ENCODE measurements at regions not wholly inside any gene's neighbourhood (a gene's known extent, or its start where the extent isn't known, plus 50 kb on each side); places are given as distances from the start of the nearest gene placed in this dataset.

DNA sequence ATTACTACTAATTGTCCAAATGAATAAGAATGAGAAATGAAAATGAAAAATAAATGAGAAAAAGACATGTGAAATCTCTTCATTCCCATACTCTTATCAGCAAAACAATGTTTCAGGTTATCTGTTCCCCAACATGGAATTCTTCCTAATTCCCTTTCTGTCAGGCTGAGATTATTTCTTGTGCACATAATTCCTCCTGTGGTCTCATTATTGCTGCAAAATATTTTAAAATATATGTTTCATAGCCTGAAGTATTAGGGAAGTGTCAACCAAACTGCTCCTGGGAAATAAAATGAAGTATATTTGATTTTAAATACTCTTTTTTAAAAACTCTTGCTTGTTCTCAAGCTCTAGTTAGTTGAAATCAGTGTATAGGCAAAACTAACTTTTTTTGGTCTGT is 314.9 kb downstream of the USP25 start:
- H3K4me3 ChIP-seq (ENCODE audit: low read depth, low read length), result no peak overlapping the region
- TF ChIP-seq, protein P1, sequence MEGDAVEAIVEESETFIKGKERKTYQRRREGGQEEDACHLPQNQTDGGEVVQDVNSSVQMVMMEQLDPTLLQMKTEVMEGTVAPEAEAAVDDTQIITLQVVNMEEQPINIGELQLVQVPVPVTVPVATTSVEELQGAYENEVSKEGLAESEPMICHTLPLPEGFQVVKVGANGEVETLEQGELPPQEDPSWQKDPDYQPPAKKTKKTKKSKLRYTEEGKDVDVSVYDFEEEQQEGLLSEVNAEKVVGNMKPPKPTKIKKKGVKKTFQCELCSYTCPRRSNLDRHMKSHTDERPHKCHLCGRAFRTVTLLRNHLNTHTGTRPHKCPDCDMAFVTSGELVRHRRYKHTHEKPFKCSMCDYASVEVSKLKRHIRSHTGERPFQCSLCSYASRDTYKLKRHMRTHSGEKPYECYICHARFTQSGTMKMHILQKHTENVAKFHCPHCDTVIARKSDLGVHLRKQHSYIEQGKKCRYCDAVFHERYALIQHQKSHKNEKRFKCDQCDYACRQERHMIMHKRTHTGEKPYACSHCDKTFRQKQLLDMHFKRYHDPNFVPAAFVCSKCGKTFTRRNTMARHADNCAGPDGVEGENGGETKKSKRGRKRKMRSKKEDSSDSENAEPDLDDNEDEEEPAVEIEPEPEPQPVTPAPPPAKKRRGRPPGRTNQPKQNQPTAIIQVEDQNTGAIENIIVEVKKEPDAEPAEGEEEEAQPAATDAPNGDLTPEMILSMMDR (IDR thresholded peaks at IDR 0.05; ENCODE audit: insufficient read depth, low read depth, low read length, missing control alignments), result no peak
- DNase-seq (ENCODE audit: low read depth), result no peak

DNA sequence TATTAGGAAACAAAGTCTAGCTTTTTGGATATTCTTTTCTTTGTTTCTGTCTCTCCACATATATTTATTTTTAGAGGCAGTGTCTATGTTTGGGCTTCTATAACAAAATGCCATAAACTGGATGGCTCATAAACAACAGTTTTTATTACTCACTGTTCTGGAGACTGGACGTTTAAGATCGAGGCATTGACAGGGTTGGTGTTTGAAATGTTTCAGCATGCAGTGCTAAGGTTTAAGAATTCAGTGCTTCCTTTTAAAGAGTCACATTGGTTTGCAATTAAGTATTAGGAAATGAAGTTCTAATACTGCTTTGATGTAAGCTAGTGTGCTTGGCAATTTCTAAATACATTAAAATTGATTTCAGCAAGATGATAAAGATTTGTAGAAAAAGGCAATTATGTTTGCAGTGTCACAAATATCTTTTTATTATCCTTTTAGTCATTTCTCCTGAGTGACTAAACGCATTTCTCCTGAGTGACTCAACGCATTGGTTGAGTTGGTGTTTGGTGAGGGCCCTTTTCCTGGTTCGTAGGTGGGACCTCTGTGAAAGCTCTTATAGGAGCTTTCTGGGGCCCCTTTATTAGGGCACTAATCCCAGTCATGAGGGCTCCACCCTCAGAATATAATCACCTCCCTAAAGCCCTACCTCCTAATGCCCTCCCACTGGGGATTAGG is 317.0 kb downstream of the USP25 start:
- DNase-seq (ENCODE audit: low read depth), result no peak
- no peak overlapping the region for H3K4me3 ChIP-seq (ENCODE audit: low read depth, low read length)
- TF ChIP-seq, protein P1 (IDR thresholded peaks at IDR 0.05; ENCODE audit: insufficient read depth, low read depth, low read length, missing control alignments), result no peak

DNA sequence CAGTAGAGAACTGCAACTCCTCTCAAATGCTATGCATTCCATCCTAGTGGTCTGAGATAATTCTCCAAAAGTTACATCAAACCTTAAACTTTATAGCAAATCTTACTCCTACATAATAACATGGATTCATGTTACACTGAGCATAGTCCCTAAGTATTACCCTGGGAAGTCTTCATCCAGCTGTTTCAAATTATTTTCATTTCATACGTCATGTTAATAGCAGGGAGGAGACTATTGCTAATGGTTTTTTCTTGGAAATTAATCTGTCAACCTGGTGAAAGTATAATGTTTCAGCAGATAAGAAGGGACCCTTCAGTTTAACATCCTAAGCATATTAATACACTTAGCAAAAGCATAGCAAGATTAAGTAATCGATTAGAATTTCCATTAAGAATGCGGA is 318.1 kb downstream of the USP25 start:
- no peak for DNase-seq (ENCODE audit: low read depth)
- H3K4me3 ChIP-seq (ENCODE audit: low read depth, low read length), result no peak overlapping the region
- TF ChIP-seq, protein P1 (IDR thresholded peaks at IDR 0.05; ENCODE audit: insufficient read depth, low read depth, low read length, missing control alignments), result no peak

DNA sequence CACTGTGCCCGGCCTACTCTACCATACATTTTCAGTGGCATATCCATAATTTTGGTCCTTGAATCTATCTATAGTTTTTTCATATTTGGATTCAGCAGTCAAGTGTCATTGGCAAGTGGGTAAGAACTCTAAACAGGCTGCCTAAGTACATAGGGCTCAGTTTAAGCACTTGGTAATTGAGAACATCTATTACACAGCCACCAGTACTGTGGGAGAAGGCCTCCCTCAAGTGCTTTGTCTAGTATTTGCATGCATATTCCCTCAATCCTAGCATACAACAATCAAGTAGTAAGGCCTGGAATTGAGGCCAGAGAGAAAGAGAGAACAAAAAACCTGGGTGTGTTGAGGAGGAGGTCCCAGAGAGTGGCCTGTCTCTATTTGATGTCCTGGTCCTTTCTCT is 325.2 kb downstream of the USP25 start:
- TF ChIP-seq, protein P1 (IDR thresholded peaks at IDR 0.05; ENCODE audit: insufficient read depth, low read depth, low read length, missing control alignments), result no peak
- H3K4me3 ChIP-seq (ENCODE audit: low read depth, low read length), result no peak overlapping the region
- no peak for DNase-seq (ENCODE audit: low read depth)

DNA sequence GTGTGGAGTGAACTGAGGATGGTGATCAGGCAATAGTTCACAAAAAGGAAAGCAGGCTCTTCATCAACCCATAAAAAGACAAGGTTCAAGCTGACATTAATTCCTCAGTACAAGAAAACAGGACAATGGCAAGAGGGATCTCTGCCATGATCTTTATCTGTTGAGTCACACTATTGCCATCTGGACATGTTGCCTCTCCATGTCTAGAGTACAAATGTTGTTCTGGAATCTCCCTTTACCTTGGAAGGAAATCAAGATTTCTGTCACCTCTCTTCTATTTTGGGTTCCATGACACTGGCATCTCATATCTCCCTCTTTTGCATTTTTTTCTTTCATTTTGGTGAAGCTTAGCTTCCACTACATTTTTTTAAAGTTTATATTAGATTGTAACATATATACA is 329.1 kb downstream of the USP25 start:
- DNase-seq (ENCODE audit: low read depth), result no peak
- no peak overlapping the region for H3K4me3 ChIP-seq (ENCODE audit: low read depth, low read length)
- TF ChIP-seq, protein P1 (IDR thresholded peaks at IDR 0.05; ENCODE audit: insufficient read depth, low read depth, low read length, missing control alignments), result no peak

DNA sequence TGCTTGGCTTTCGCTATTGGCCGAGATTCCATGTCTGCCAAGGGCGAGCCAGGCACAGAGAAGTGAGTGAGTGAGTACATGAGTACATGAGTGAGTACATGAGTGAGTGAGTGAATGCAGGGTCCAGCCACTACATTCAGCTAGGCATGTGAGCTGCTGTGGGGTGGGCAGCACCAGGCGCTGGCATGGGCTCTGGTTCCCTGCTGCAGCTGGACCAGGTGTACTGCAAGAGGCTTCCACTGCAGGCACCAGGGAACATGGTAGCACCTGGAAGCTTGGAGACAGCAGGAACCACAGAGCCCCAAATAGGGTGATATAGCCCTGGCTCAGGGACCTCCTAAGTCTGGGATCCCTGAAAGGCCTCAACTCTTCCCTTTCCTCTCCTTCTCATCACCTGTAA is 330.2 kb downstream of the USP25 start:
- DNase-seq (ENCODE audit: low read depth), result no peak
- TF ChIP-seq, protein P1 (IDR thresholded peaks at IDR 0.05; ENCODE audit: insufficient read depth, low read depth, low read length, missing control alignments), result no peak
- H3K4me3 ChIP-seq (ENCODE audit: low read depth, low read length), result no peak overlapping the region

DNA sequence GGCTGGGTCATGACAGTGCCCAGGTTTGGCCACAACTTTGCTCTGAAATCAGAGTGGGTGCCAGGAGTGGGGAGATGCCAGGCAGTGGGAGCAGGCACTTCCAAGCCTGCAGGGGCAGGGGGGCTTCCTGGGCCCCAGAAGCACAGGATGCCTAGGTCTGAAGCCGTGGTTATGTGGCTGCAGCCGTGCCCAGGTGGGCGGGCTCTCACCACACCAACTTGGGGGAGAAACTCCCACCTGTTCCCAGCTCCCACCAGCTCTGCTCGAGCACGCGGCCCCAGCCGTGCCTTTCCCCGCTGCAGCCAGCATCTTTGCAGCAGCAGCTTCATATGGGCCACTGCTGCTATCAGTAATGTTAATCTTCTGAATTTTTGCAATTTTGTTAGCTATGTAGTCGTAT is 331.4 kb downstream of the USP25 start:
- no peak overlapping the region for H3K4me3 ChIP-seq (ENCODE audit: low read depth, low read length)
- no peak for DNase-seq (ENCODE audit: low read depth)
- TF ChIP-seq, protein P1 (IDR thresholded peaks at IDR 0.05; ENCODE audit: insufficient read depth, low read depth, low read length, missing control alignments), result no peak
